ENCODE measurements at regions not wholly inside any gene's neighbourhood (a gene's known extent, or its start where the extent isn't known, plus 50 kb on each side); places are given as distances from the start of the nearest gene placed in this dataset.

GRCh38 chr3:159074756-159075701 lies 273.2 kb downstream of the MFSD1 start:
- intact Hi-C loops (cut with DNase I): no loop called here
- Histone ChIP-seq H3K27me3 (ENCODE audit: control insufficient read depth in 1 of 2, insufficient read depth in 2 of 2, low read length in 1 of 2) (no peaks in the 10 kb centered on the region), H3K27ac (ENCODE audit: low read depth in 1 of 2, low read length in 2 of 2) (no peak overlapping the region), H3K9me3 (ENCODE audit: control insufficient read depth, low read length) (no peaks in the 10 kb centered on the region), H3K4me3 (ENCODE audit: low read length in 2 of 2) (no peak overlapping the region), H3K36me3 (ENCODE audit: control insufficient read depth in 1 of 2, insufficient read depth in 2 of 2, low read length in 1 of 2) (no peaks in the 10 kb centered on the region), H3K4me1 (ENCODE audit: control insufficient read depth in 1 of 2, insufficient read depth in 2 of 2, low read length in 2 of 2) (no peaks in the 10 kb centered on the region)
- DNase-seq (no peak), ATAC-seq (ENCODE audit: low FRiP score) (no peak)
- WGBS, 2 donors: 63% methylated on average over 3 of the region's 3 CpGs

GRCh38 chr3:159077860-159078259 lies 276.0 kb downstream of the MFSD1 start:
- H3K9me3 ChIP-seq (ENCODE audit: control insufficient read depth, low read length): no peaks in the 10 kb centered on the region
- ATAC-seq (ENCODE audit: low FRiP score) (no peak), DNase-seq (no peak)
- H3K36me3 ChIP-seq (ENCODE audit: control insufficient read depth in 1 of 2, insufficient read depth in 2 of 2, low read length in 1 of 2): no peaks in the 10 kb centered on the region
- H3K27me3 ChIP-seq (ENCODE audit: control insufficient read depth in 1 of 2, insufficient read depth in 2 of 2, low read length in 1 of 2): no peaks in the 10 kb centered on the region
- 25 to 31% methylated on average over 2 of the region's 2 CpGs for WGBS, 2 donors
- intact Hi-C loops (cut with DNase I): no loop called here
- no peak overlapping the region for H3K27ac ChIP-seq (ENCODE audit: low read depth in 1 of 2, low read length in 2 of 2)
- H3K4me3 ChIP-seq (ENCODE audit: low read length in 2 of 2): no peak overlapping the region
- H3K4me1 ChIP-seq (ENCODE audit: control insufficient read depth in 1 of 2, insufficient read depth in 2 of 2, low read length in 2 of 2): no peaks in the 10 kb centered on the region

GRCh38 chr3:159080256-159080655 lies 278.4 kb downstream of the MFSD1 start:
- 80% methylated on average over 5 of the region's 5 CpGs for WGBS, 2 donors
- H3K4me1 ChIP-seq (ENCODE audit: control insufficient read depth in 1 of 2, insufficient read depth in 2 of 2, low read length in 2 of 2): no peaks in the 10 kb centered on the region
- H3K36me3 ChIP-seq (ENCODE audit: control insufficient read depth in 1 of 2, insufficient read depth in 2 of 2, low read length in 1 of 2): no peaks in the 10 kb centered on the region
- DNase-seq (no peak), ATAC-seq (ENCODE audit: low FRiP score) (no peak)
- H3K9me3 ChIP-seq (ENCODE audit: control insufficient read depth, low read length): no peaks in the 10 kb centered on the region
- no peaks in the 10 kb centered on the region for H3K27me3 ChIP-seq (ENCODE audit: control insufficient read depth in 1 of 2, insufficient read depth in 2 of 2, low read length in 1 of 2)
- no peak overlapping the region for H3K27ac ChIP-seq (ENCODE audit: low read depth in 1 of 2, low read length in 2 of 2)
- no peak overlapping the region for H3K4me3 ChIP-seq (ENCODE audit: low read length in 2 of 2)
- intact Hi-C loops (cut with DNase I): no loop called here

DNA sequence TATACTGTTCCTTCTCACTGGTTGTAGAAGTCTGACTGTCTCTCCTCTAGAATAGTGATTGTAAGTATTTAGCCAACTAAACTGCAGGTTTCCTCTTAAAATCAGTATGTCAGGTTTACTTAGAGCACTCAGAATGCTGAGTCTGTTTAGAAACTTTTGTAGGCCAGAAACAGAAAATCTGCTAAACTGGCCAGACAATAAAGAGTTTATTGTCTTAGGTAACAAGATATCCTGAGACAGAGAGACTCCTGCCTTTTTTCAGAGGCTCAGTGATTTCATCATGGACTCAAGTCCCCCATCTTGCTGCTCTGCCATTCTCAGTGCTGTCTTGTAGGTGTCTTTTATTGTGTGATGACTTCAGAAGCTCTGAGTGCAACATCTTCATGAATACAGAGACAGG lies 279.0 kb downstream of the MFSD1 start:
- DNase-seq (no peak), ATAC-seq (ENCODE audit: low FRiP score) (no peak)
- Histone ChIP-seq H3K4me3 (ENCODE audit: low read length in 2 of 2) (no peak overlapping the region), H3K27ac (ENCODE audit: low read depth in 1 of 2, low read length in 2 of 2) (no peak overlapping the region), H3K4me1 (ENCODE audit: control insufficient read depth in 1 of 2, insufficient read depth in 2 of 2, low read length in 2 of 2) (no peaks in the 10 kb centered on the region), H3K36me3 (ENCODE audit: control insufficient read depth in 1 of 2, insufficient read depth in 2 of 2, low read length in 1 of 2) (no peaks in the 10 kb centered on the region), H3K27me3 (ENCODE audit: control insufficient read depth in 1 of 2, insufficient read depth in 2 of 2, low read length in 1 of 2) (no peaks in the 10 kb centered on the region), H3K9me3 (ENCODE audit: control insufficient read depth, low read length) (no peaks in the 10 kb centered on the region)
- intact Hi-C loops (cut with DNase I): no loop called here

GRCh38 chr3:159082519-159082918 lies 280.7 kb downstream of the MFSD1 start:
- Histone ChIP-seq H3K27ac (ENCODE audit: low read depth in 1 of 2, low read length in 2 of 2) (no peak overlapping the region), H3K4me3 (ENCODE audit: low read length in 2 of 2) (no peak overlapping the region), H3K27me3 (ENCODE audit: control insufficient read depth in 1 of 2, insufficient read depth in 2 of 2, low read length in 1 of 2) (no peaks in the 10 kb centered on the region), H3K4me1 (ENCODE audit: control insufficient read depth in 1 of 2, insufficient read depth in 2 of 2, low read length in 2 of 2) (no peaks in the 10 kb centered on the region), H3K9me3 (ENCODE audit: control insufficient read depth, low read length) (no peaks in the 10 kb centered on the region), H3K36me3 (ENCODE audit: control insufficient read depth in 1 of 2, insufficient read depth in 2 of 2, low read length in 1 of 2) (no peaks in the 10 kb centered on the region)
- DNase-seq (no peak), ATAC-seq (ENCODE audit: low FRiP score) (no peak)
- 83 to 84% methylated on average over 1 of the region's 1 CpG for WGBS, 2 donors
- intact Hi-C loops (cut with DNase I): no loop called here

- H3K4me3 ChIP-seq (ENCODE audit: low read length in 2 of 2): no peak overlapping the region
- no peak for ATAC-seq (ENCODE audit: low FRiP score)
- intact Hi-C loops (cut with DNase I): no loop called here
Observed at GRCh38 chr3:159091936-159092335, 290.1 kb downstream of the MFSD1 start.

GRCh38 chr3:159102001-159102400 lies 300.1 kb downstream of the MFSD1 start:
- no peak for DNase-seq
- 74 to 86% methylated on average over 1 of the region's 1 CpG for WGBS, 2 donors
- no peaks in the 10 kb centered on the region for H3K36me3 ChIP-seq (ENCODE audit: control insufficient read depth in 1 of 2, insufficient read depth in 2 of 2, low read length in 1 of 2)
- no peaks in the 10 kb centered on the region for H3K4me1 ChIP-seq (ENCODE audit: control insufficient read depth in 1 of 2, insufficient read depth in 2 of 2, low read length in 2 of 2)
- no peaks in the 10 kb centered on the region for H3K9me3 ChIP-seq (ENCODE audit: control insufficient read depth, low read length)
- no peaks in the 10 kb centered on the region for H3K27me3 ChIP-seq (ENCODE audit: control insufficient read depth in 1 of 2, insufficient read depth in 2 of 2, low read length in 1 of 2)
- ATAC-seq (ENCODE audit: low FRiP score): no peak
- intact Hi-C loops (cut with DNase I): no loop called here
- H3K4me3 ChIP-seq (ENCODE audit: low read length in 2 of 2): no peak overlapping the region
- no peak overlapping the region for H3K27ac ChIP-seq (ENCODE audit: low read depth in 1 of 2, low read length in 2 of 2)

More at GRCh38 chr3:159091936-159092335, 290.1 kb downstream of the MFSD1 start:
- DNase-seq: no peak
- Histone ChIP-seq H3K27me3 (ENCODE audit: control insufficient read depth in 1 of 2, insufficient read depth in 2 of 2, low read length in 1 of 2) (no peaks in the 10 kb centered on the region), H3K9me3 (ENCODE audit: control insufficient read depth, low read length) (no peaks in the 10 kb centered on the region), H3K4me1 (ENCODE audit: control insufficient read depth in 1 of 2, insufficient read depth in 2 of 2, low read length in 2 of 2) (no peaks in the 10 kb centered on the region), H3K27ac (ENCODE audit: low read depth in 1 of 2, low read length in 2 of 2) (no peak overlapping the region), H3K36me3 (ENCODE audit: control insufficient read depth in 1 of 2, insufficient read depth in 2 of 2, low read length in 1 of 2) (no peaks in the 10 kb centered on the region)

- intact Hi-C loops (cut with DNase I): no loop called here
- no peak overlapping the region for H3K4me3 ChIP-seq (ENCODE audit: low read length in 2 of 2)
- no peak for ATAC-seq (ENCODE audit: low FRiP score)
- no peaks in the 10 kb centered on the region for H3K27me3 ChIP-seq (ENCODE audit: control insufficient read depth in 1 of 2, insufficient read depth in 2 of 2, low read length in 1 of 2)
- H3K27ac ChIP-seq (ENCODE audit: low read depth in 1 of 2, low read length in 2 of 2): no peak overlapping the region
- peaks cover 2% of the 10 kb centered on the region for H3K9me3 ChIP-seq (ENCODE audit: control insufficient read depth, low read length)
- DNase-seq: no peak
- H3K4me1 ChIP-seq (ENCODE audit: control insufficient read depth in 1 of 2, insufficient read depth in 2 of 2, low read length in 2 of 2): no peaks in the 10 kb centered on the region
- no peaks in the 10 kb centered on the region for H3K36me3 ChIP-seq (ENCODE audit: control insufficient read depth in 1 of 2, insufficient read depth in 2 of 2, low read length in 1 of 2)
Observed at GRCh38 chr3:159112724-159113123, 310.9 kb downstream of the MFSD1 start.

- Histone ChIP-seq H3K9me3 (ENCODE audit: control insufficient read depth, low read length) (peaks cover 2% of the 10 kb centered on the region), H3K27me3 (ENCODE audit: control insufficient read depth in 1 of 2, insufficient read depth in 2 of 2, low read length in 1 of 2) (no peaks in the 10 kb centered on the region), H3K4me1 (ENCODE audit: control insufficient read depth in 1 of 2, insufficient read depth in 2 of 2, low read length in 2 of 2) (no peaks in the 10 kb centered on the region), H3K4me3 (ENCODE audit: low read length in 2 of 2) (no peak overlapping the region), H3K27ac (ENCODE audit: low read depth in 1 of 2, low read length in 2 of 2) (no peak overlapping the region), H3K36me3 (ENCODE audit: control insufficient read depth in 1 of 2, insufficient read depth in 2 of 2, low read length in 1 of 2) (no peaks in the 10 kb centered on the region)
- ATAC-seq (ENCODE audit: low FRiP score): no peak
- WGBS, 2 donors: 23 to 33% methylated on average over 6 of the region's 6 CpGs
- intact Hi-C loops (cut with DNase I): no loop called here
- DNase-seq: no peak
Observed at GRCh38 chr3:159113221-159113875, 311.5 kb downstream of the MFSD1 start.
